ENCODE measurements at regions not wholly inside any gene's neighbourhood (a gene's known extent, or its start where the extent isn't known, plus 50 kb on each side); places are given as distances from the start of the nearest gene placed in this dataset.

DNA sequence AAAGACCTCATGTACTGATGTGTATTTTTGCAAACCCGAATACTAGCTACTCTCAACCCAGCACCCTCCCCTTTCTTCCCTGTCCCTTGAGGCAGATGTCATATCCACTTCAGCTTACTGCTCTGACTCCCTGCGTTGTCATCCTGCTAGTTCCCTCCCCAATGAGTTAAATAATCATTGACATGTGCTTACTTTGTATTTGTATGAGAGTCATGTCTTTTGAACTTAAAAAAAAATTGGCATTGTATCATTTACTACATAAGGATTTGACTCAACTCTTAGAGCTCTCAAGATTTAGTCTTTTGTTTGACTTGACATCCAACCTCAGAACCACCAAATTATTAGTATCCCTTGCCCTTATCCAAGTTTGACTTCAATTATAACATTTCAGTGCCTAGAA, 219.7 kb upstream of the TUT7 start:
- no peak for TF ChIP-seq POLR2A (IDR thresholded peaks at IDR 0.05)
- TF ChIP-seq, protein P1, sequence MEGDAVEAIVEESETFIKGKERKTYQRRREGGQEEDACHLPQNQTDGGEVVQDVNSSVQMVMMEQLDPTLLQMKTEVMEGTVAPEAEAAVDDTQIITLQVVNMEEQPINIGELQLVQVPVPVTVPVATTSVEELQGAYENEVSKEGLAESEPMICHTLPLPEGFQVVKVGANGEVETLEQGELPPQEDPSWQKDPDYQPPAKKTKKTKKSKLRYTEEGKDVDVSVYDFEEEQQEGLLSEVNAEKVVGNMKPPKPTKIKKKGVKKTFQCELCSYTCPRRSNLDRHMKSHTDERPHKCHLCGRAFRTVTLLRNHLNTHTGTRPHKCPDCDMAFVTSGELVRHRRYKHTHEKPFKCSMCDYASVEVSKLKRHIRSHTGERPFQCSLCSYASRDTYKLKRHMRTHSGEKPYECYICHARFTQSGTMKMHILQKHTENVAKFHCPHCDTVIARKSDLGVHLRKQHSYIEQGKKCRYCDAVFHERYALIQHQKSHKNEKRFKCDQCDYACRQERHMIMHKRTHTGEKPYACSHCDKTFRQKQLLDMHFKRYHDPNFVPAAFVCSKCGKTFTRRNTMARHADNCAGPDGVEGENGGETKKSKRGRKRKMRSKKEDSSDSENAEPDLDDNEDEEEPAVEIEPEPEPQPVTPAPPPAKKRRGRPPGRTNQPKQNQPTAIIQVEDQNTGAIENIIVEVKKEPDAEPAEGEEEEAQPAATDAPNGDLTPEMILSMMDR (IDR thresholded peaks at IDR 0.05) = no peak
